ENCODE measurements at regions not wholly inside any gene's neighbourhood (a gene's known extent, or its start where the extent isn't known, plus 50 kb on each side); places are given as distances from the start of the nearest gene placed in this dataset.
"Not testable (repeated sequence)": the region's sequence is repeated elsewhere in the genome, so short reads cannot be mapped to it uniquely, and the experiment has no call there.

GRCh38 chr16:22627043-22627442, 116.4 kb downstream of the NPIPB5 start:
- DNase-seq, result no peak

- no peak for DNase-seq
Measured at GRCh38 chr16:22628994-22629393, 118.3 kb downstream of the NPIPB5 start.

- DNase-seq, result no peak
Measured at GRCh38 chr16:22630242-22630641, 119.6 kb downstream of the NPIPB5 start.

GRCh38 chr16:22631264-22631663, 120.6 kb downstream of the NPIPB5 start:
- DNase-seq, result no peak

GRCh38 chr16:22632606-22633005, 121.9 kb downstream of the NPIPB5 start:
- no peak for DNase-seq

GRCh38 chr16:22633280-22633679, 122.6 kb downstream of the NPIPB5 start:
- peak; percentile 70 for DNase-seq

GRCh38 chr16:22633799-22634198, 123.1 kb downstream of the NPIPB5 start:
- DNase-seq, result no peak

- DNase-seq, result no peak
Measured at GRCh38 chr16:22634954-22635353, 124.3 kb downstream of the NPIPB5 start.

GRCh38 chr16:22635357-22635761, 124.7 kb downstream of the NPIPB5 start:
- no peak for DNase-seq

- no peak for DNase-seq
Measured at GRCh38 chr16:22635801-22636200, 125.1 kb downstream of the NPIPB5 start.

GRCh38 chr16:22638393-22639206, 127.9 kb downstream of the NPIPB5 start:
- no peak for DNase-seq

- peak; percentile 71 for DNase-seq
Measured at GRCh38 chr16:22641131-22641628, 130.5 kb downstream of the NPIPB5 start.

- no peak for DNase-seq
Measured at GRCh38 chr16:22642416-22643088, 131.9 kb downstream of the NPIPB5 start.

GRCh38 chr16:22643203-22643602, 132.5 kb downstream of the NPIPB5 start:
- DNase-seq, result not testable (repeated sequence)

GRCh38 chr16:22643886-22644285, 133.2 kb downstream of the NPIPB5 start:
- no peak for DNase-seq

GRCh38 chr16:22645868-22646267, 135.2 kb downstream of the NPIPB5 start:
- DNase-seq, result no peak

GRCh38 chr16:22646948-22647556, 136.4 kb downstream of the NPIPB5 start:
- DNase-seq, result peak; percentile 32

GRCh38 chr16:22648141-22648540, 137.4 kb downstream of the NPIPB5 start:
- no peak for DNase-seq

- DNase-seq, result no peak
Measured at GRCh38 chr16:22648941-22649340, 138.2 kb downstream of the NPIPB5 start.

GRCh38 chr16:22651111-22651817, 140.6 kb downstream of the NPIPB5 start:
- not testable (repeated sequence) for DNase-seq

GRCh38 chr16:22652463-22652845, 141.8 kb downstream of the NPIPB5 start:
- no peak for DNase-seq

- DNase-seq, result no peak
Measured at GRCh38 chr16:22653876-22654275, 143.2 kb downstream of the NPIPB5 start.

GRCh38 chr16:22656573-22656972, 145.9 kb downstream of the NPIPB5 start:
- DNase-seq, result not testable (repeated sequence)
